ENCODE measurements at regions not wholly inside any gene's neighbourhood (a gene's known extent, or its start where the extent isn't known, plus 50 kb on each side); places are given as distances from the start of the nearest gene placed in this dataset.
A peak's percentile ranks its signal among the peaks of the same experiment; 100 is the strongest.
"Not testable (repeated sequence)": the region's sequence is repeated elsewhere in the genome, so short reads cannot be mapped to it uniquely, and the experiment has no call there.

GRCh38 chr9:38185647-38186403 is 116.8 kb upstream of the SHB start:
- DNase-seq (ENCODE audit: low spot score): no peak

GRCh38 chr9:38183994-38184568 is 115.1 kb upstream of the SHB start:
- DNase-seq (ENCODE audit: low spot score): no peak

DNA sequence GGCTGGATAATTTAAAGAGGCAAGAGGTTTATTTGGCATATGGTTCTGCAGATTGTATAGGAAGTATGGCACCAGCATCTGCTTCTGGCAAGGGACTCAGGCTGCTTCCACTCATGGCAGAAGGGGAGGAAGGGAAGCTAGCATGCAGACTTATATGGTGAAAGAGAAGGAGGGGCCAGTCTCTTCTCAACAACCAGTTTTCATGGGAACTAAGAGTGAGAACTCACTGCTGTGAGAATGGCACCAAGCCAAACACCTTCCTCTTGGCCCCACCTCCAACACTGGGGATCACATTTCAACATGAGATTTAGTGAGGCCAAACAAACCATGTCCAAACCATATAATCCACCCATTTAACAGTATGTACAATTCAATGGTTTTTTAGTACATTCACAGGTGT is 113.3 kb upstream of the SHB start:
- no peak for DNase-seq (ENCODE audit: low spot score)

GRCh38 chr9:38181866-38182265 is 112.8 kb upstream of the SHB start:
- DNase-seq (ENCODE audit: low spot score): peak; percentile 8

DNA sequence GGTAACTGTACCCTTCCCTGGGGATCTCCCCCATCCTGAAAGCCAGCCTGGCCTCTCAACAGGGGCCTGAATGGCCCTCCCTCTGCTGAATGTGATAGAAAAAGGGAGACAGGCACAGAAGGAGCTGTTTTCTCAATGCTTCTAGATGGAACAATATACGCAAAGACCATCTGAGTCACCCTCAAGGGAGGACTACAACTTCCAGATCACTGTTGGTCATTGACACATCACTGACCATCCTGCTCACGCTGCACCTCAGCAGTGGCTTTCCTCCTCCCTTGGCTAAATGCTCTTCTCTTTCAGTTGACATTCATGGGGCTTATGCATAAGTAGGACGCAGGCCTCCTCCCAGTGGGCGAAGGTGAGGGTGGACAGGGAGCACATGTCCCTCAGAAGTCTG is 112.2 kb upstream of the SHB start:
- peak; percentile 9 for DNase-seq (ENCODE audit: low spot score)

DNA sequence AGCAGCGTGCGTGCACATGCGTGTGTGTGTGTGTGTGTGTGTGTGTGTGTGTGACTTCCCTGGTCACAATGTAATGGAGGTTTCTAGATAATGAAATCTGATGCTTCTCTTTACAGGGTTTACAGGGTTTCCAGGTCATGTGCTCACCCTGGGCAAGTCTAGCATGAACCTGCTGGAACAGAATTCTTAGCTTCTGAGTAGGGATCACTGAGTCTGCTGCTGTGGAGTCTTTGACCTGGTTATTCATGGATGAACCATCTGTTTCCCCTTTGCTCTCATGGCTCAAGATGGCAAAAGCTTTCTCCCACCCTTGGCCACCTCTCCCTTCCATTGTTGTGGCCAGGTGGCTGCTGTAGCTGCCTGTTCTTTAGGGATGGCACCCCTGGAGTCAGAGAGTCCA is 111.6 kb upstream of the SHB start:
- no peak for DNase-seq (ENCODE audit: low spot score)

GRCh38 chr9:38179965-38180364 is 110.9 kb upstream of the SHB start:
- no peak for DNase-seq (ENCODE audit: low spot score)

DNA sequence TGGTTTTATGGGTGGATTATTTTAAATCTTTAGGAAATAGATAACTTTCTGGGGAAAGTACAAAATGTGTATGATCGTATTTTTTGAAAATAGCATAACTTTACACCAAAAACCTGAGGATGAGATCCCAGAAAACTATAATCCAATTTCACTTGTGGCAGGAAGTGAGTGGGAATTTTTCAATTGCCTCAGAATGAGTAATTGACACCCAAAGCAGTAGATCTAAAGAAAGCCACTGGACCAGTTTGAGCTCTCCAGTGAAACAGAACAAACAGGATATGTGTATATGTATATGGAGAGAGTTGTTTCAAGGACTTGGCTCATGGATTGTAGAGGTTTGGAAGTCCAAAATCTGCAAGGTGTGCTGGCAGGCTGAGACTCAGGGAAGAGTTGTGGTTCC is 109.2 kb upstream of the SHB start:
- peak; percentile 21 for DNase-seq (ENCODE audit: low spot score)

- DNase-seq (ENCODE audit: low spot score): no peak
Measured at GRCh38 chr9:38177680-38178079, 108.7 kb upstream of the SHB start.

DNA sequence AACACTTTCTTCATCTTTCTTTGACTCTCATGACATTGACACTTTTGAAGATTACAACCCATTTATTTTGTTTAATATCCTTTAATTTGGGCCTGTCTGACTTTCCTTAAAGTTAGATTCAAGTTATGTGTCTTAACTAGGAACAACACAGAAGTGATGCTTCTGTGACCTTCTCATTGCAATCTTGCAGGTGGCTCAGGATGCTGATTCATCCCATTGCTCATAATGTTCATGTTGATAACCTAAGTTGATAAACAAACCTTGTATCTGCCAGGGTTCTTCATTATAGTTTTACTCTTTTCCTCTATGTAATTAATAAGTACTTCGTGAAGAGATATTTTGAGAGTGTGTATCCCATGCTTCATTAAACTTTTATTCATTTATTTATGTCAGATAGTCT is 107.2 kb upstream of the SHB start:
- peak; percentile 27 for DNase-seq (ENCODE audit: low spot score)

DNA sequence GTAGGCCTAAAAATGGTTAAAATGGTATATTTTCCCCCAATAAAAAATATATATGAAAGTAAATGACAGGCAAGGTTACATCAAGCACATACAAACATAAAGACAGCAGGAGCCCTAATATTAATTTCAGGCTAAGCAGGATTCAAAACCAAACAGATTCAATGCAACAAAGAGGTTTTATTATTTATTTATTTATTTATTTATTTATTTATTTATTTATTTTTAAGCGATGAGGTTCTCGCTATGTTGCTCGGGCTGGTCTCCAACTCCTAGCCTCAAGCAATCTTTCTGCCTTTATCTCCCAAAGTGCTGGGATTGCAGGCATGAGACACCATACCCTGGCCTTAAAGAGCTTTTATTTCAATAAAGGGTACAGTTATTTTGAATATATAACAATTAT is 106.4 kb upstream of the SHB start:
- DNase-seq (ENCODE audit: low spot score): no peak

GRCh38 chr9:38172586-38172985 is 103.6 kb upstream of the SHB start:
- no peak for DNase-seq (ENCODE audit: low spot score)

- DNase-seq (ENCODE audit: low spot score): no peak
Measured at GRCh38 chr9:38171926-38172325, 102.9 kb upstream of the SHB start.

GRCh38 chr9:38171538-38171884 is 102.5 kb upstream of the SHB start:
- DNase-seq (ENCODE audit: low spot score): no peak

DNA sequence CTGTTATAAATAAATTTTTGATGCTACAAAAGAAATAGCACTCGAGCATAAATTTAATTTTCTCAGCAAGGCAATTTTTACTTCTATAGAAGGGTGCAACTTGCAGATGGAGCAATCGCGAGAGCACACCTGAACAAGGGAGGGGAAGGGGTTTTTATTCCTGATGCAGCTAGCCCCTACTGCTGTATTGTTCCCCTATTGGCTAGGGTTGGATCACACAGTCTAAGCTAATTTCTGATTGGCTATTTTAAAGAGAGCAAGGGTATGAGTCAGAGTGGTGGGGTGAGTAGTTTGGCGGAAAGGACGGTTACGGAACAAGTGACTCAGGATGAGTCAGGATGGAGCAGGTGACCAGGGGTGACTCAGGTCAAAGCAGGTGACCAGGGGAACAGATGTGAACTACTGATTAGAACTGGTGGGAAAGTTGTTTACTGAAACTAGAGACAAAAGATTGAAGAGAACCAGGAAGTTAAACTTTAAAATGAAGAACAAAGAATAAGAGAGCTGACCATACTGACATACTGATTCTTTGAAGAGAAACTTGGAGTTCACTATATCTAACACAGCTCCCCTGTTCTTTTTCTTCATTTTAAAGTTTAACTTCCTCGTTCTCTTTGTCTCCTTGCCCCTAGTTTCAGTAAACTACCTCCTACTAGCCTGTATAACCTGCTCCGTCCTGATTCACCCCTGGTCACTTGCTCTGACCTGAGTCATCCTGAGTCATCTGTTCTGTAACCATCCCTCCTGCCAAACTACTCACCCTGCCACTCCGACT is 101.9 kb upstream of the SHB start:
- peak; percentile 88 for DNase-seq (ENCODE audit: low spot score)

DNA sequence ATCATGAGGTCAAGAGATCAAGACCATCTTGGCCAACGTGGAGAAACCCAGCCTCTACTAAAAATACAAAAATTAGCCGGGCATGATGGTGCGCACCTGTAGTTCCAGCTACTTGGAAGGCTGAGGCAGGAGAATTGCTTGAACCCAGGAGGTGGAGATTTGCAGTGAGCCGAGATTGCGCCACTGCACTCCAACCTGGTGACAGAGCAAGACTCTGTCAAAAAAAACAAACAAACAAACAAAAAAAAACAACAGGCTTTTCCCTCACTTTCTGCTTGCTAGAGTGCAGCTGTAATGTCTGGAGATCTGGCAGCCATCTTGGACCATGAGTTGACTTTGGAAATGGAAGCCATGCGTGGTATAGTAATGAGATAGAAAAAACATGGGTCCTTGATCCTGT is 101.1 kb upstream of the SHB start:
- DNase-seq (ENCODE audit: low spot score): not testable (repeated sequence)

DNA sequence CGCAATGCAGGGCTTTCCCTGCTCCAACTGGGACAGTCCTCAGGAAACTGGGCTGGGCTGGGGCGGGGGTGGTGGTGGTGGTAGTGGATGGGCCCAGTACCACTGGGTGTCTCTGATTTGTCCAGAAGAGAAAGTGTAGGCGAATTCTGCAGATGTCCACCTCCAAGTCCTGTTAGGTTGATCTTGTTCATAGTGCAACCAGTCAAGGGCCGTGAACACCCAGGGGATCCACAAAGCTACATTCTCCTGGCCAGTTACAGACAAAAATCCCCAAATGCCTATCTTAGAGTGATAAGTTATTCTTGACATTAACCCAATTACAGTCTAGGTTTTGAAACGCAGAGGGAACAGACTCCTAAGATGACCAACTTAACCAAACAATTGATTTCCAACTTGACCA is 97.5 kb upstream of the SHB start:
- DNase-seq (ENCODE audit: low spot score): no peak

- DNase-seq (ENCODE audit: low spot score): no peak
Measured at GRCh38 chr9:38164659-38165221, 95.7 kb upstream of the SHB start.

DNA sequence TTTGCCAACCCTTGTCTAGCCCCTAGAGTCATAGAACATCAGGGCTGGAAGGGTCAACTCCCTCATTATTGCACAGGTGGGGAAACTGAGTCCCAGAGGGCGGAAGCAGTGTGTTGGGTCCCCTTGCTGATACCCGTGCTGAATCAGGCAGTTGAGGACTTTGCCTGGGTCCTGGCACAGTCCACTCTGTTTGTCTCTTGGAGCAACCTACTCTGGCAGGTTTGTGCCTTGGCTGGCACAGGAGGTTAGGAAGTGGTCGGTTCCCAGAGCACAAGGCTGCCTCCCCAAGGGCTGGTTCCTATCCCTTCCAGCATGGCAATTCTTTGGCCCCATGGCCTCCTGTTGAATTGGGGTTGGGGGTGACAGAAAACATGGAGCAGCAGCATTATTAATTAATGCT is 94.5 kb upstream of the SHB start:
- DNase-seq (ENCODE audit: low spot score): no peak

- DNase-seq (ENCODE audit: low spot score): no peak
Measured at GRCh38 chr9:38162332-38163211, 93.5 kb upstream of the SHB start.

GRCh38 chr9:38160613-38161215 is 91.7 kb upstream of the SHB start:
- DNase-seq (ENCODE audit: low spot score): peak; percentile 38

- no peak for DNase-seq (ENCODE audit: low spot score)
Measured at GRCh38 chr9:38159599-38159998, 90.6 kb upstream of the SHB start.

Data from RKO (cell line).